Peyer's patch (tissue), 4 donors: ENCODE measurements at regions not wholly inside any gene's neighbourhood (a gene's known extent, or its start where the extent isn't known, plus 50 kb on each side); places are given as distances from the start of the nearest gene placed in this dataset.

ENCODE experiments used
- CTCF ChIP-seq, 6 experiments: fragments of 450-650 bp in 4 of 6; fragments of 200-600 bp in 2 of 6; sonication (generic) in 1 of 6; IDR thresholded peaks; one replicate each; pipeline ENCODE4 v1.5.1; 2017 to 2019; ENCODE audit warnings: antibody characterized with exemption in 6 of 6, mild to moderate bottlenecking in 3 of 6, moderate library complexity in 1 of 6
- POLR2A ChIP-seq, 2 donors: fragments of 450-650 bp; IDR thresholded peaks; one replicate each; pipeline ENCODE4 v1.5.1; 2017; ENCODE audit warnings: antibody characterized with exemption in 2 of 2, mild to moderate bottlenecking in 2 of 2, moderate library complexity in 2 of 2

DNA sequence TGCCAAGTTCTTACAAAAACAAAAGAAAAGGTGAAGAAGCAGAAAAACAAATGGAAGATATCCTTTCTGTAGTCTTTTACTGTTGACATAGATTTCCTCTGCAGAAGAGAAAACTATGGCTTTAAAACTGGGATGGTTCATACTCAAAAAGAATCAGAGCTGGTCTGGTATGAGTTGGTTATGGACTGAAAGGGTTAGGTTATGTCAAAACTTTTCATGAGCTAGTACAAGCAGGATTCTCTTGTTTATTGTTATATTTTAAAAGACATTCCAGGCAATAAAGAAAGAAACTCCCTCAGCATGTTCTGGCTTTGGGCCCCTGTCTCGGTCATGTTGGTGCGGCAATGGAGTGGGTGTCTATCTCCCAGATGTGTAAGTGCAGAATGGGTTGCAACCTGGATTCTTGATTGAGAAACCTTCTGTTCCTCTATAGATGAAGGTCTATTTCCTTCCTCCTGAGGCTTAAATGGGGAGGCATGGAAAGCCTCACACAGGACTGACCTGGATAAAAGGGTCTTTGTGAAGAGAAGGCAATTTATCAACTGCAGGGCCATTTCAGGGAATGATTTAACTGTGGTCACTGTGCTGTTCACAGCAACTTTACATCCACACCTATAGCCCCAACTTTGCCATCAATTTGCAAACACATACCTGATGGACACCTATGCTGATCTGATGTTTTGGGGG is 209.6 kb upstream of the TNC start:
- no peak for TF ChIP-seq CTCF (IDR thresholded peaks at IDR 0.05)
- no peak for TF ChIP-seq POLR2A (IDR thresholded peaks at IDR 0.05)
